Testis (tissue), 2 donors: ENCODE measurements at regions not wholly inside any gene's neighbourhood (a gene's known extent, or its start where the extent isn't known, plus 50 kb on each side); places are given as distances from the start of the nearest gene placed in this dataset.

Source experiments
- DNase-seq: peaks from one replicate; pipeline ENCODE4 v3.0.0-alpha.2; 2019
- H3K27ac ChIP-seq, 2 donors: fragments of 200-600 bp; sonication (generic); one replicate each; pipeline ENCODE4 v1.5.1; 2019
- H3K27me3 ChIP-seq: fragments of 200-600 bp; sonication (generic); one replicate; pipeline ENCODE4 v1.5.1; 2019
- H3K36me3 ChIP-seq: fragments of 200-600 bp; sonication (generic); one replicate; pipeline ENCODE4 v1.5.1; 2017; ENCODE audit warnings: low read depth; ENCODE audit errors: missing control alignments
- H3K4me1 ChIP-seq: fragments of 200-600 bp; sonication (generic); one replicate; pipeline ENCODE4 v1.5.1; 2019
- H3K4me3 ChIP-seq, 2 donors: fragments of 200-600 bp; sonication (generic); one replicate each; pipeline ENCODE4 v1.5.1; 2017 to 2019
- H3K9me3 ChIP-seq: fragments of 200-600 bp; sonication (generic); one replicate; pipeline ENCODE4 v1.5.1; 2017
- POLR2A ChIP-seq: fragments of 450-650 bp; IDR thresholded peaks from one replicate; pipeline ENCODE4 v1.6.1; 2017; ENCODE audit warnings: antibody characterized with exemption, mild to moderate bottlenecking, moderate library complexity
- WGBS, 2 donors: methylation state at CpG; one replicate each; pipeline ENCODE4 v1.1.5; 2018; 5-methylcytosine and 5-hydroxymethylcytosine counted together
- intact Hi-C: fragments of 100-400 bp; cut with DNase I; formaldehyde crosslinking; loops from one replicate; pipeline ENCODE4 v1.15.1; 2023; ENCODE audit warnings: low total_unique reads
- TF ChIP-seq, protein P1 (sequence below), 3 experiments: fragments of 450-650 bp in 2 of 3; fragments of 200-600 bp in 1 of 3; sonication (generic) in 1 of 3; IDR thresholded peaks; one replicate each; pipeline ENCODE4 v1.5.1; 2016 to 2019; ENCODE audit warnings: antibody characterized with exemption in 3 of 3, mild to moderate bottlenecking in 2 of 3, moderate library complexity in 1 of 3

DNA sequence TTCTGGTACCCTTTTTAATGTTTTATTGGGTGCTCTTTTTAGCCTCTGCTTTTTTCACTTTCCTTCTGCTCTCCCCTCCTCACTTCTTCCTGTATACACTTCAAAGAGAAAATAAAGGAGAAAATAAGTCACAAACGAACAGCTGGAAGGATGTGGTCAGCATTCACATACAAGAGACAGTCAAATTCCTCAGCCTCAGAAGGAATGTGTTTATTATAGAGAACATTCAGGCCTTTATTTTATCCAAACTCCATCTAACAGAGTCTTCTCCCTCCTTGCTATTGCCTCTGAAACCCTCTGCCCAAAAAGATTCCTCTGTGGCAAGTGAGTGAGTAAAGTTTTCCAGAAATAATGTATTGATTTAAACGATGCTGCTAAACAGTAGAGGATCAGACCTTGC, 490.4 kb downstream of the FRK start:
- 49 to 60% methylated on average over 2 of the region's 2 CpGs for WGBS, 2 donors
- Histone ChIP-seq H3K4me1 (no peaks in the 10 kb centered on the region), H3K4me3 (no peak overlapping the region), H3K27me3 (no peaks in the 10 kb centered on the region), H3K36me3 (no peaks in the 10 kb centered on the region), H3K27ac (no peak overlapping the region), H3K9me3 (no peaks in the 10 kb centered on the region)
- TF ChIP-seq, protein P1, sequence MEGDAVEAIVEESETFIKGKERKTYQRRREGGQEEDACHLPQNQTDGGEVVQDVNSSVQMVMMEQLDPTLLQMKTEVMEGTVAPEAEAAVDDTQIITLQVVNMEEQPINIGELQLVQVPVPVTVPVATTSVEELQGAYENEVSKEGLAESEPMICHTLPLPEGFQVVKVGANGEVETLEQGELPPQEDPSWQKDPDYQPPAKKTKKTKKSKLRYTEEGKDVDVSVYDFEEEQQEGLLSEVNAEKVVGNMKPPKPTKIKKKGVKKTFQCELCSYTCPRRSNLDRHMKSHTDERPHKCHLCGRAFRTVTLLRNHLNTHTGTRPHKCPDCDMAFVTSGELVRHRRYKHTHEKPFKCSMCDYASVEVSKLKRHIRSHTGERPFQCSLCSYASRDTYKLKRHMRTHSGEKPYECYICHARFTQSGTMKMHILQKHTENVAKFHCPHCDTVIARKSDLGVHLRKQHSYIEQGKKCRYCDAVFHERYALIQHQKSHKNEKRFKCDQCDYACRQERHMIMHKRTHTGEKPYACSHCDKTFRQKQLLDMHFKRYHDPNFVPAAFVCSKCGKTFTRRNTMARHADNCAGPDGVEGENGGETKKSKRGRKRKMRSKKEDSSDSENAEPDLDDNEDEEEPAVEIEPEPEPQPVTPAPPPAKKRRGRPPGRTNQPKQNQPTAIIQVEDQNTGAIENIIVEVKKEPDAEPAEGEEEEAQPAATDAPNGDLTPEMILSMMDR (IDR thresholded peaks at IDR 0.05), result no peak
- no peak for TF ChIP-seq POLR2A
- intact Hi-C loops, result no loop called here
- DNase-seq, result no peak

DNA sequence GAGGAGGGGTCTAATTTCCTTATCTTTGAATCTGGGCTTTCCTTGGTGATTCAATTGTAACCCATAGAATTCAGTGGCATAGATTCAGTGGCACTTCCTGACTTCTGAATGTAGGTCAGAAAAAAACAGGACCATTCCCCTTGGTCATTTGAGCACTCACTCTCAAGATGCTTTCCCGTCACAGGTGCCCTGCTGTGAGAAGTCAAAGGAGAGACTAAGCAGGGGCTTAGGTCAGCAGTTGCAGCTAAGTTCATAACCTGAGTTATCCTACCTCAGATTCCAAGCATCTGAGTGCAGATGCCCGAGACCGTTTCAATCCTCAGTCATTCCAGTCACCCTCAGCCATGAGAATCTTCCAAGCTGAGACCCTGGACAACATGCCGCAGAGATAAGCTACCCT, 506.6 kb downstream of the FRK start:
- no peak overlapping the region for H3K4me3 ChIP-seq
- WGBS, 2 donors, result 75 to 95% methylated on average over 4 of the region's 4 CpGs
- DNase-seq, result no peak
- intact Hi-C loops, result no loop called here
- no peaks in the 10 kb centered on the region for H3K4me1 ChIP-seq
- H3K27me3 ChIP-seq, result no peaks in the 10 kb centered on the region
- H3K27ac ChIP-seq, result no peak overlapping the region
- TF ChIP-seq, protein P1 (IDR thresholded peaks at IDR 0.05), result no peak
- no peak for TF ChIP-seq POLR2A
- H3K9me3 ChIP-seq, result no peaks in the 10 kb centered on the region
- H3K36me3 ChIP-seq, result no peaks in the 10 kb centered on the region

DNA sequence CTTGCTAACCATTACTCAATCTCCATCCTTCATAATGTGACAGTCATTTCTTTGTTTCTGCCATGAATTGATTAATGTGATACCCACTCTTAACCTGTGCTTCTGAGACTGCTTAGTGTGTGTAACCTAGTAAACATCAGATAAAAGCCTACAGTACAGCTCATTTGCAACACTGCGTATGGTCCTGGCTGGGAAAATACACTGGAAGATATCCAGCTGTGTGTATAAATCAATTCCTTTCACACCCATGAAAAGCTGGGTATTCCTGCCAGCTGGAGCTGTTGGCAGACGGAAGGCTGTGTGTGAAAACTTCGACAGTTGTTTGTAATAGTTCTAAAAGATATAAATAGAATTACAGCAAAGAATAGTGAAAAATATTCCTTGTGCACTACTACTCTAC, 509.2 kb downstream of the FRK start:
- Histone ChIP-seq H3K4me3 (no peak overlapping the region), H3K27me3 (no peaks in the 10 kb centered on the region), H3K36me3 (no peaks in the 10 kb centered on the region), H3K9me3 (no peaks in the 10 kb centered on the region), H3K4me1 (no peaks in the 10 kb centered on the region), H3K27ac (no peak overlapping the region)
- TF ChIP-seq, protein P1 (IDR thresholded peaks at IDR 0.05), result no peak
- no peak for TF ChIP-seq POLR2A
- 25 to 37% methylated on average over 3 of the region's 3 CpGs for whole genome bisulfite sequencing, 2 donors
- intact Hi-C loops, result no loop called here
- DNase-seq, result no peak

DNA sequence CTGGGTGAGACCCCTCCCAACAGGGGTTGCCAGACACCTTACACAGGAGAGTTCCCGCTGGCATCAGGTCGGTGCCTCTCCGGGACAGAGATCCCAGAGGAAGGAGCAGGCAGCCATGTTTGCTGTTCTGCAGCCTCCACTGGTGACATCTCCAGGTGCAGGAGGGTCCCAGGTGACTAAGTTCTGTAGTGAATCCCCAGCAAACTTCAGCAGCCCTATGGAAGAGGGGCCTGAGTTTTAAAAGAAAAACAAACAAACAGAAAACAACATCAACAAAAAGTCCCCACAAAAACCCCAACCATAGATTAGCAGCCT, 515.1 kb downstream of the FRK start:
- intact Hi-C loops, result no loop called here
- Histone ChIP-seq H3K4me3 (no peak overlapping the region), H3K27me3 (no peaks in the 10 kb centered on the region), H3K4me1 (no peaks in the 10 kb centered on the region), H3K36me3 (no peaks in the 10 kb centered on the region), H3K9me3 (no peaks in the 10 kb centered on the region), H3K27ac (no peak overlapping the region)
- WGBS, 2 donors, result 64 to 74% methylated on average over 3 of the region's 3 CpGs
- no peak for TF ChIP-seq POLR2A
- TF ChIP-seq, protein P1 (IDR thresholded peaks at IDR 0.05), result no peak
- no peak for DNase-seq

DNA sequence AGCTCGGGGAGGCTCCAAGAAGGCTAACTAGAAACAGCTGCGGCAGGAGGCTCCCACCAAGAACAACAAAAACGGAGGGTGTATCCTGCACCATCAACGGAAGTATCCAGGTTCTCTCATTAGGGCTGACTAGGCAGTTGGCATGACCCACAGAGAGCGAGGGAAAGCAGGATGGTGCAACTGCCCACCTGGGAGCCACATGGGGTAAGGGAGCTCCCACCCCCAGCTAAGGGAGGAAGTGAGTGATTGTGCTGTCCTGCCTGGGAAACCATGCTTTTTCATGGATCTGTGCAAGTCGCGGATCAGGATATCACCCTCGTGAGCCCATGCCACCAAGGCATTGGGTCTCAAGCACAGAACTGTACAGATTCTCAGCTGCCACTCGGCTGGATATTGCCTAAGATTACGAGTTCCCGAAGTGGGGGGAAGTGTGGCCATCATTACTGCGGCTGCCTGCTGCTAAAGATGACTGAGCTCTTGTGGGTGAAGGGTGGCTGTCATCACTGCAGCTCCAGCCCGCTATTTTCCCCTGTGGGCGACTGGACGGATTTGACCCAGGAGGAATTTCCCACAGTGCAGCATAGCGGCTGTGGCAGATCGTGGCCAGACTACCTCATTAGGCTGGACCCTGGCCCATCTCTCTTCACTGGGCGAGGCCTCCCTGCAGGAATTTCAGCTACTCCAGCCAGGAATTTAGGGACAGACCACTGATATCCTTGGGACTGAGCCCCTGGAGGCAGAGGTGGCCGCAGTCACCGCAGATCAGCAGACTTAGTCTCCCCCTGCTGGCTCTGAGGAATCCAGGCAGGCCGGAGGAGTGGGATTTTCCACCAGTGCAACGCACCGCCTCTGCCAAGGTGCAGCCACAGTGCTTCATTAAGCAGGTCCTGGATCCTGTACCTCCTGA, 515.7 kb downstream of the FRK start:
- TF ChIP-seq, protein P1 (IDR thresholded peaks at IDR 0.05), result peak in 2 of 3 experiments; percentile 18 to 29
- TF ChIP-seq POLR2A, result no peak
- WGBS, 2 donors, result 59 to 75% methylated on average over 23 of the region's 23 CpGs
- no peaks in the 10 kb centered on the region for H3K27me3 ChIP-seq
- H3K27ac ChIP-seq, result no peak overlapping the region
- DNase-seq, result peak; percentile 30
- intact Hi-C loops, result no loop called here
- H3K9me3 ChIP-seq, result no peaks in the 10 kb centered on the region
- no peak overlapping the region for H3K4me3 ChIP-seq
- no peaks in the 10 kb centered on the region for H3K4me1 ChIP-seq
- H3K36me3 ChIP-seq, result no peaks in the 10 kb centered on the region
